HG03135 (cell line): ENCODE measurements at regions not wholly inside any gene's neighbourhood (a gene's known extent, or its start where the extent isn't known, plus 50 kb on each side); places are given as distances from the start of the nearest gene placed in this dataset.

ENCODE experiments used
- ATAC-seq: cut with Tn5 transposase; IDR thresholded peaks from one replicate; pipeline ENCODE4 v1.9.1; 2021; ENCODE audit warnings: mild to moderate bottlenecking, moderate library complexity; ENCODE audit not compliant: unreplicated experiment

DNA sequence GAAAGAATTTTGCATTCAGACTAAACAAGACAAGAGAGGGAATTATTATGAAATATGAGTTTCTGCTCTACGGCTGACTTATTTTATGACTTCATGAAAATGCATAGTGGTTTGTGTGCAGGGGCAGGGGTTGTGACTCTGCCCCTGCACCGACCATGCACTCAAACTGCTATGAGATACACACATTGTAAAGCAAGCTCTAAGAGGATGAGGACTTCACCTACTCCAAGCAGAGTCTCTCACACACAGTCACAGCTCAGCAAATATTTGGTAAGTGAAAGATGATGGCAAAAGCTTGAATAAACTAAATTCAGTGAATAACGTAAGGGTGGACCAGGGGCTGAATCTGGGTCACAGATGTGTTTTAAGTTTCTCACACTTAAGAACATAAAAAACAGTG is 542.9 kb downstream of the PRELID2 start:
- ATAC-seq = no peak

- ATAC-seq = no peak
Observed at GRCh38 chr5:145283141-145283810, 551.9 kb downstream of the PRELID2 start.

DNA sequence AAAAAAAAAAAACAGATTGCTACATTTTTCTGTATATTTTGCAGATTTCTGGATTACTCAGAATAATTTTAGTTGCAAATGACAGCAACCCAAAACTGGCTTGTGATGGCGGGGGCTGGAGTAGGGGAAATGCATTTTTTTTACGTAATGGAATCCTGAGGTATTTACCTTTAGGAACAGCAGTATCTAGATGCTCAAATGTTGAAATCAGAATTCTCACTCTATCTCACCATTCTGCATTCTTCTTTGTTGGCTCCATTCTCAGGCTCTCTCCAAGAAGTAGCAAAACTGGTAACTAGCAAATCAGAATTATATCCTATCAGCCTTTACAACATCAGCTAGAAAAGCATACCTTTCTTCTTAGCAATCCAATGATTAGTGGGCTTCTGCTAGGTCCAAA is 554.3 kb downstream of the PRELID2 start:
- no peak for ATAC-seq

GRCh38 chr5:145280214-145280613 is 554.9 kb downstream of the PRELID2 start:
- ATAC-seq = no peak

GRCh38 chr5:145260670-145261069 is 574.5 kb downstream of the PRELID2 start:
- ATAC-seq = no peak

DNA sequence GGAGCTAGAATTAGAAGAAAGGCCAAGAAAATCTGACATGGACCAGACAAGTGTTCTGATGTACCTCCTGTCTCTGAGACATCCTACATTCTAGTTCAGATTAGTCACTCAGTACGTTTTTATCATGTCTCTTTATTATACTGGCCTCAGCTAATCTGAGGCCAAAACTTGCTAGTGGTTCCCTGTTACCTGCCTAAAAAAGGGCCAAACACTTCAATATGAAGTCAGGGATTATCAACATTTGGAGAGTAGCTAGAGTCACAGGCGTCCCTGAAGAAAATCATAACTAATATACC is 587.4 kb downstream of the PRELID2 start:
- ATAC-seq = no peak

GRCh38 chr5:145246961-145247744 is 588.0 kb downstream of the PRELID2 start:
- no peak for ATAC-seq

GRCh38 chr5:145246379-145246778 is 588.8 kb downstream of the PRELID2 start:
- no peak for ATAC-seq

DNA sequence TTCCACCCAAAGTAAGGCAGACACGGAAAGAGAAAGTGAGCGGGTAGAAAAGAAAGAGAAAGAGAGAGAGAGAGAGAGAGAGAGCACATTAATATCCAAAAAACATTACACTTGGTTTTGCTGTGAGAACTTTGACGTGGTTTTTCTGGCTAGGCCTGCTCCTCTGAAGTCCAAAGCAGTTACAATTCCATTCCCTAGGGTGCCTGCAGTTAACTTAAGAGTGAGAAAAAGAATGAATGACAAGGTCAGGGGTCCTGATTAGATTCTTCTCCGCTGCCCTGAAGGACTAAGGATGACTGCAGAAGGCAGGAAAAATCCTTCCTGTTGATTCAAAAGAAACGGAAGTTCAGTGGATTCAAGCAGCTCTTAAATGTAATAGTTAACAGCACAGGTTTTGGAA is 589.8 kb downstream of the PRELID2 start:
- no peak for ATAC-seq

DNA sequence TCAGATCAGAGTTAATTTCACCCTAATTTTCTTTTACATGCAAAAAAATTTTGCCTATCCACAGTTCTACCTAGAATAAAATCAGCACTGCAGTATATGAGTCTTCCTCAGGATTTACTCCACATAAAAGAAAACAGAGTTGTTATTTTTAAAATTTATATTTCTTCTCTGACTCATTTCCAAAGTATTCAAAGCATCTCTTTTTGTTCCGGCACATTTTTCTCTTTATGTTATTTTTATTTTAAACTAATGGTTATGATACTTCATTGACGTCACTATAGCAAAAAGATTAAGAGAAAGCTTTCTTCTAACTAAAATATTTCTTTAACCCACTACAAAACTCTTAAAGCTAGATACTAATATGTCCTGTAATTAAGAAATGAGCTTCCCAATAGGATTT is 590.4 kb downstream of the PRELID2 start:
- ATAC-seq = no peak

GRCh38 chr5:145244251-145244650 is 590.9 kb downstream of the PRELID2 start:
- ATAC-seq = no peak

DNA sequence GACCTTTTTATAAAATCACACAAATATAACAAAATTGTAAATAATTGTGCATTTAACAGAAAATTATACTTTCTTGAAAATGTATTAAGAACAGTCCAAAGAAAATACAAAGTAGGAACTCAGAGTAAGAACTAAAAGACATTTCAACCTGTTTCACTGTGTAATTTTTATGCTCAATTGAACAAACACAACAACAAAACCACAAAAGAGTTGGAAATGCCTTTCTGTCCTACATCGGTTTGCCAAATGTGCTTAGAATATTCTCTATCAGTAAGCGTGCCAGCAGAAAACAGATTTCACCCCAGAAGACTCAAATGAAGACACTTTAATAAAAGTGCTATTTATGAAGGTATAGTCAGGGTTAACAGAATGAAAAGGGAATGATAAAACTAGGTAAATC is 592.1 kb downstream of the PRELID2 start:
- ATAC-seq = no peak

- ATAC-seq = no peak
Observed at GRCh38 chr5:145242551-145242950, 592.6 kb downstream of the PRELID2 start.

GRCh38 chr5:145237843-145238242 is 597.3 kb downstream of the PRELID2 start:
- peak; percentile 65 for ATAC-seq

- ATAC-seq = no peak
Observed at GRCh38 chr5:145236983-145237382, 598.2 kb downstream of the PRELID2 start.

DNA sequence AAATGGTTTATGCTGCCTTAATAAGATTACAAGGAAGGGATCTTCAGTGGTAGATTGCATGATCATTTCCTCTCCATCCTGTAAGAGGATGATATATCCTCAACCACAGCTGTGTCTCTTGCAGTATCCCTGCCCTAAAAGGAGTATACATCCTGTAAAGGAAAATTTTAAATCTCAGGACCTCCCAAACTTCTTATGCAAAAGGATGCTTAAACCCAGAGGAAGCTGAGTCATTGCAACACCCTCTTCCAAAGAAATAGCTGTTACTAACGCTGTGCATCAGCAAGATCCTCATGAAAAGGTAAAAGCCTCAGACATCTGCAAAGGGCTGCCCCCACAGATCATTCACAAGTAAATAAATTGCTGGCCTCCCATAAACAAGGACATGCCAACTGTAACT is 599.0 kb downstream of the PRELID2 start:
- no peak for ATAC-seq

GRCh38 chr5:145233461-145233860 is 601.7 kb downstream of the PRELID2 start:
- ATAC-seq = no peak

GRCh38 chr5:145230781-145231180 is 604.4 kb downstream of the PRELID2 start:
- ATAC-seq = no peak

DNA sequence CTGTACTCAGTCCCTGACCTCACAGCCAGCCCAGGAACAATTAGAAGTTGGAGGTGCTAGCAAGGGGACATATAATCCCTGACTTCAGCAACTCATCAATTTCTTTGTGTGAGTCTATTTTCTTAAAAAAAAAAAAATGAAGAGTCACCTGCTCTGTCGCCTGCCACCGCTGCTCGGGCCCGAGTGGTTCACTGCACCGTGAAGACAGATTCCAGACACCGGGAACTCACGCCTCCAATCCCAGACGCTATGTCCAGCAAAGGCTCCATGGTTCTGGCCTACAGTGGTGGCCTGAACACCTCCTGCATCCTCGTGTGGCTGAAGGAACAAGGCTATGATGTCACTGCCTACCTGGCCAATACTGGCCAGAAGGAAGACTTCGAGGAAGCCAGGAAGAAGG is 606.6 kb downstream of the PRELID2 start:
- no peak for ATAC-seq

GRCh38 chr5:145227881-145228280 is 607.3 kb downstream of the PRELID2 start:
- no peak for ATAC-seq

DNA sequence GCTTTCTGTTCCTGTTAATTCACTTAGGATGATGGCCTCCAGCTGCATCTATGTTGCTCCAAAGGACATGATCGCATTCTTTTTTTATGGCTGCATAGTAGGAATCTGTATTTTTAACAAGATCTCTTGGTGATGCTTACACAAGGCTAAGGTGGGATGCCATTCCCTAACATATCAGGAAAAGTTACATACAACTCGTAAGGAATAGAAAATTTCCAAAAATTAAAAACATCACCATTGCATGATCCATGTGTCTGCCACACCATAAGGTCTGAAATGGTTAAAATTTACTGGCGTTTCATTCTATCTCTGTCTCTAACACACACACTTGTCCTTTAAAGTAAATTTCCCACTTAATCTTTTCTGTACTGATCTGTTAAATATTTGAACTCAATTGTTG is 608.4 kb downstream of the PRELID2 start:
- no peak for ATAC-seq

DNA sequence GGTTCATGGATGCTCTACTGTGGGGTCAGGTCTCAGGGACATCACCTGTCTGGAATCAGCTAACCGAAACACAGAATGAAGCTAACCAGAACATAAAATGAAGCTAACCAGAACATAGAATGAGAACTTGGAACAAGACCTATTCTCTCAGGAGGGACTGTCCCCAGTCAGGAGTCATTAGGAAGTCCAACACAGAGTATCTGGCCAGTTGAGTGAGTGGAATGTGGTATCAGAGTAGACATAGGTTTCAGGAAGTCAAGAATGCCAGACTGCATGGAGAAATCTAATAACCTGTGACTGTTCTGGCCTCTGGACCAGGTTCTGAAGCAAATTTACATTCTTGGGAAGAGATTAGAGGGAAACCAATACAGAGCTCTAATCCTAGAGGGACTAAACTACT is 609.6 kb downstream of the PRELID2 start:
- ATAC-seq = no peak

DNA sequence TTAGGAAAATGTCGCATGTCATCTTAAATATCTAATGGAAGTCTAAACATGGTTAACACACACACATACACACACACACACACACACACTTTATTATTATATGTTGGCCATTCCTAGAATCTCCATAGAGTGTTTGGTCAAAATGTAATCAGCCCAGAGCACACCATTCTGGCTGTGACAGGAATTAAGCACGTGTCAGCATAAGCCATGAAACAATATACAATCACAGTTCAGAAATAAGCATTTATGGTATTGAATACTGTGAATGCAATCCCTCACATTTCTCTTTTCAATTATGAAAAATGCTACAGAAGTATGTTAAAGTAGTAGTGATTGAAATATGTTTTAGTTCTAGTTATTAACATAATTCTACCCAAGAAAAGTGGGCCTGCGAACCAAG is 611.6 kb downstream of the PRELID2 start:
- no peak for ATAC-seq
